PC-9 (cell line): ENCODE measurements at regions not wholly inside any gene's neighbourhood (a gene's known extent, or its start where the extent isn't known, plus 50 kb on each side); places are given as distances from the start of the nearest gene placed in this dataset.

ENCODE experiments used
- BruUV-seq: library from RNA; stranded (reverse); fragments of 400-500 nt; replicated peaks from 2 replicates; lab custom pipeline; 2021; lab: Mats Ljungman, UMichigan
- CTCF ChIA-PET: fragments of 300-600 bp; sonication (Branson Sonifier 250); formaldehyde crosslinking; loops from one replicate; lab custom pipeline; 2022; ENCODE audit warnings: antibody characterized with exemption; lab: Charles Lee
- POLR2A ChIA-PET: fragments of 300-600 bp; sonication (Branson Sonifier 250); formaldehyde crosslinking; loops from one replicate; lab custom pipeline; 2022; ENCODE audit warnings: antibody characterized with exemption; ENCODE audit not compliant: unreplicated experiment; lab: Charles Lee
- DNase-seq, 2 experiments: peaks; one replicate each; pipeline versions ENCODE4 v3.0.0 to v3.0.0-alpha.2; 2015 to 2022; ENCODE audit warnings: mixed read lengths in 1 of 2
- H2AFZ ChIP-seq: fragments of 200-600 bp; sonication (generic); 2 replicates; pipeline ENCODE4 v1.8.1; 2017; ENCODE audit warnings: antibody characterized with exemption
- H3F3A ChIP-seq: fragments of 200-600 bp; sonication (generic); 2 replicates; pipeline ENCODE4 v1.8.1; 2017; ENCODE audit warnings: antibody characterized with exemption, mild to moderate bottlenecking, low read depth; ENCODE audit not compliant: insufficient read depth
- H3K27ac ChIP-seq: fragments of 200-600 bp; sonication (generic); 2 replicates; pipeline ENCODE4 v1.6.1; 2016; ENCODE audit warnings: mixed run types
- H3K27me3 ChIP-seq: fragments of 200-600 bp; sonication (generic); 2 replicates; pipeline ENCODE4 v1.6.1; 2016; ENCODE audit warnings: low read depth, mixed run types; ENCODE audit not compliant: insufficient read depth
- H3K36me3 ChIP-seq: fragments of 200-600 bp; sonication (generic); 2 replicates; pipeline ENCODE4 v1.6.1; 2016; ENCODE audit warnings: low read depth, mixed run types
- H3K4me1 ChIP-seq: fragments of 200-600 bp; sonication (generic); replicated peaks from 2 replicates; pipeline ENCODE4 v1.6.1; 2016; ENCODE audit warnings: mixed run types; ENCODE audit not compliant: insufficient read depth
- H3K4me2 ChIP-seq: fragments of 200-600 bp; sonication (generic); 2 replicates; pipeline ENCODE4 v1.6.1; 2017; ENCODE audit warnings: mixed run types
- H3K4me3 ChIP-seq: fragments of 200-600 bp; sonication (generic); 2 replicates; pipeline ENCODE4 v1.6.1; 2016; ENCODE audit warnings: mixed run types
- H3K79me2 ChIP-seq: fragments of 200-600 bp; sonication (generic); 2 replicates; pipeline ENCODE4 v1.6.1; 2017; ENCODE audit warnings: low read depth, mixed run types
- H3K9me2 ChIP-seq: fragments of 200-600 bp; sonication (generic); 2 replicates; pipeline ENCODE4 v1.8.1; 2017; ENCODE audit warnings: mild to moderate bottlenecking; ENCODE audit not compliant: insufficient read depth
- H3K9me3 ChIP-seq: fragments of 200-600 bp; sonication (generic); 2 replicates; pipeline ENCODE4 v1.8.1; 2016; ENCODE audit warnings: low read depth; ENCODE audit not compliant: insufficient read depth
- H4K20me1 ChIP-seq: fragments of 200-600 bp; sonication (generic); 2 replicates; pipeline ENCODE4 v1.8.1; 2017; ENCODE audit not compliant: insufficient read depth
- EZH2 ChIP-seq: fragments of 200-600 bp; sonication (generic); IDR thresholded peaks from 2 replicates; pipeline ENCODE4 v1.8.0; 2017; ENCODE audit warnings: antibody characterized with exemption, low read depth
- intact Hi-C: fragments of 100-400 bp; cut with micrococcal nuclease; formaldehyde crosslinking; loops from one replicate; pipeline ENCODE4 v1.10.0; 2022; ENCODE audit not compliant: unreplicated experiment
- TF ChIP-seq, protein P1 (sequence below): fragments of 200-600 bp; sonication (generic); conservative IDR thresholded peaks from 2 replicates; pipeline ENCODE4 v1.6.1; 2017; ENCODE audit warnings: mixed run types, antibody characterized with exemption, mild to moderate bottlenecking, moderate library complexity

DNA sequence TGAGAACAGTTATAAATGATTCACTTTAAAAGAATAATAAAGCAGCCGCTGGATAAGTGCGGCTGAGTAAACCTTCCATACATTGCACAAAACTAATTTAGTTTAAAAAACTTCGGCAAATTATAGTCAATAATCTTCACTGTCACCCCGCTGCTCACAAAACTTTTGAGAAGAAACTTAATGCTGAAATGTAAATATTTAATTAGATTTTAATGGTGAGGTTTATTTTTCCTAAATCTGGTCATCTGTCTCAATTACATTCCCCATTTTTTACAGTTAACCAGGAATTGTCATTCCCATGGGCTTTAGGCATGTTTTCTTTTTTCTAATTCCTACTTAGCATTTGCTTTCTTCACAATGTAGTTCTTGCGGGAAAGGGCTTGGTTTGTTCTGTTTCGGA is 169.8 kb downstream of the CAAP1 start:
- no peaks in the 10 kb centered on the region for H3F3A ChIP-seq
- no peak for TF ChIP-seq EZH2
- TF ChIP-seq, protein P1, sequence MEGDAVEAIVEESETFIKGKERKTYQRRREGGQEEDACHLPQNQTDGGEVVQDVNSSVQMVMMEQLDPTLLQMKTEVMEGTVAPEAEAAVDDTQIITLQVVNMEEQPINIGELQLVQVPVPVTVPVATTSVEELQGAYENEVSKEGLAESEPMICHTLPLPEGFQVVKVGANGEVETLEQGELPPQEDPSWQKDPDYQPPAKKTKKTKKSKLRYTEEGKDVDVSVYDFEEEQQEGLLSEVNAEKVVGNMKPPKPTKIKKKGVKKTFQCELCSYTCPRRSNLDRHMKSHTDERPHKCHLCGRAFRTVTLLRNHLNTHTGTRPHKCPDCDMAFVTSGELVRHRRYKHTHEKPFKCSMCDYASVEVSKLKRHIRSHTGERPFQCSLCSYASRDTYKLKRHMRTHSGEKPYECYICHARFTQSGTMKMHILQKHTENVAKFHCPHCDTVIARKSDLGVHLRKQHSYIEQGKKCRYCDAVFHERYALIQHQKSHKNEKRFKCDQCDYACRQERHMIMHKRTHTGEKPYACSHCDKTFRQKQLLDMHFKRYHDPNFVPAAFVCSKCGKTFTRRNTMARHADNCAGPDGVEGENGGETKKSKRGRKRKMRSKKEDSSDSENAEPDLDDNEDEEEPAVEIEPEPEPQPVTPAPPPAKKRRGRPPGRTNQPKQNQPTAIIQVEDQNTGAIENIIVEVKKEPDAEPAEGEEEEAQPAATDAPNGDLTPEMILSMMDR, result no peak
- H3K27ac ChIP-seq, result no peak overlapping the region
- no peaks in the 10 kb centered on the region for H3K9me3 ChIP-seq
- no peaks in the 10 kb centered on the region for H3K4me1 ChIP-seq
- H3K4me3 ChIP-seq, result no peak overlapping the region
- H3K4me2 ChIP-seq, result no peak overlapping the region
- DNase-seq, result no peak
- no peak overlapping the region for H2AFZ ChIP-seq
- CTCF ChIA-PET, result no interaction called here
- BruUV-seq, result no TSS peak
- no peaks in the 10 kb centered on the region for H3K27me3 ChIP-seq
- H3K36me3 ChIP-seq, result no peaks in the 10 kb centered on the region
- H3K79me2 ChIP-seq, result no peaks in the 10 kb centered on the region
- H4K20me1 ChIP-seq, result no peaks in the 10 kb centered on the region
- intact Hi-C loops, result no loop called here
- no peaks in the 10 kb centered on the region for H3K9me2 ChIP-seq
- POLR2A ChIA-PET, result no interaction called here

DNA sequence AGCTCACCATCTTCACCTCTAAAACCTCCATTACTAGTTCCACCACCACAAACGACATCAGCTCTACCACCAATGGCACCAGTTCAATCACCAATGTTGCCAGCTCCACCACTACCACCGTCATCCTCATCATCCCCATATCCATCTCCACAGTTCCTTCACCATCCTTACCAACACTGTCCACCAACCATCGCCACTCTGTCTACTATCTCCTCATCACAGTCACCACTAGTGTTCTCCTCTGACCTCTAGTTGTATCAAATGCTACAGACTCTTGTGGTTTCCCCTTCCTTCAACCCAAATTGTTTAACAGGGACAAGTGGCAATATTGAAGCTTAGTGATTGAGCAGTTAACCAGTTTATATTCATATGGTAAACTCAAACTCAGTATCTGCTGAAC is 182.6 kb downstream of the CAAP1 start:
- H3K27me3 ChIP-seq, result no peaks in the 10 kb centered on the region
- H3K36me3 ChIP-seq, result no peaks in the 10 kb centered on the region
- H3K4me2 ChIP-seq, result no peak overlapping the region
- TF ChIP-seq, protein P1, result no peak
- TF ChIP-seq EZH2, result no peak
- no peaks in the 10 kb centered on the region for H3K4me1 ChIP-seq
- ChIA-PET CTCF (no interaction called here), POLR2A (no interaction called here)
- no peaks in the 10 kb centered on the region for H3K9me3 ChIP-seq
- no peaks in the 10 kb centered on the region for H4K20me1 ChIP-seq
- BruUV-seq, result no TSS peak
- no peak overlapping the region for H3K4me3 ChIP-seq
- no peak for DNase-seq
- no peaks in the 10 kb centered on the region for H3F3A ChIP-seq
- intact Hi-C loops, result no loop called here
- H3K9me2 ChIP-seq, result no peaks in the 10 kb centered on the region
- H2AFZ ChIP-seq, result no peak overlapping the region
- no peak overlapping the region for H3K27ac ChIP-seq
- no peaks in the 10 kb centered on the region for H3K79me2 ChIP-seq

DNA sequence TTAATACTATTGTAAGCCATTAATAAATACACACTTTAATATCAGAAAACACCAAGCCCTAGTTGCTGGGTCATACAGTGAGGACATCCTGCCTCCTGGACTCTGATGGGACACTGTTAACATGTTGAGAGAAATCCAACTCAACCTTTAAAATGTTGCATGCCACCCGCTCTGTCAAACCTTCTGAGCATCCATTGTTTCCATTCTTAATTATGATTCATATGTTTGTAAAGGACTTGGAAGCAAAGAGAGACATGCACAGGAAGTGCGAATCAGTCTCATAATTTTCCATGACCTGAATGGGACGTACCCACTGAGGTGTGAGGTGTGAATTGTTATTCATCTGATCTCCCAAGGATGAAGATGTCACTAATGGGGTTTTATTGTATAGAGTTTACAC is 186.4 kb downstream of the CAAP1 start:
- Histone ChIP-seq H3K27me3 (no peaks in the 10 kb centered on the region), H3K4me2 (no peak overlapping the region), H3K4me3 (no peak overlapping the region), H3K9me3 (no peaks in the 10 kb centered on the region), H2AFZ (no peak overlapping the region), H3K4me1 (no peaks in the 10 kb centered on the region), H3K79me2 (no peaks in the 10 kb centered on the region), H3K27ac (no peak overlapping the region), H4K20me1 (no peaks in the 10 kb centered on the region), H3F3A (no peaks in the 10 kb centered on the region), H3K9me2 (no peaks in the 10 kb centered on the region), H3K36me3 (no peaks in the 10 kb centered on the region)
- no peak for TF ChIP-seq EZH2
- TF ChIP-seq, protein P1, result no peak
- no peak for DNase-seq
- ChIA-PET POLR2A (no interaction called here), CTCF (no interaction called here)
- intact Hi-C loops, result no loop called here
- no TSS peak for BruUV-seq
